ENCODE measurements at regions not wholly inside any gene's neighbourhood (a gene's known extent, or its start where the extent isn't known, plus 50 kb on each side); places are given as distances from the start of the nearest gene placed in this dataset.

DNA sequence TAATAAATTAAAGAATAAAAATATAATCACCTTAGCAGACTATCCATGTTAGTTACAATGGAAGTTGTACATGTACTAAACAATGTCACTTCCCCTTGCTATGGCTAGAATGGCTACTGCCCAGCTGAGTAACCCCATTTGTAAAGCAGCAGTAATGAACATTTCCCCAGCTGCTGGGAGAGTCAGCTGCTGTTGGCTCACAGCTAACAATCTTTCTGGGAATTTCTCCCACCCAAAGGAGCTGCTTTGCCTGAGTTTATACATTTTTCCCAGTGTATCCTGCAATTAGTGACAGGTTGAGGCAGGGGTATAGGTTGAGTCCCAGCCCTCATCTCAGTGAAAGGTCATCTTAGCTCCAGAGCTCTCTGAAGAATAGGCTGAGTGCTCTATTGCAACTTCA lies 665.6 kb upstream of the KLHL29 start:
- H4K8ac ChIP-seq (ENCODE audit: low read depth in 2 of 2, low read length in 2 of 2): no peak overlapping the region
- no peaks in the 10 kb centered on the region for H3K4me1 ChIP-seq (ENCODE audit: control insufficient read depth, insufficient read depth, low read length)
- intact Hi-C loops (cut with micrococcal nuclease): no loop called here
- no peak overlapping the region for H3K14ac ChIP-seq (replicated peaks; ENCODE audit: low read depth, low read length)
- no peak overlapping the region for H3K4ac ChIP-seq (ENCODE audit: low read depth, low read length)
- peaks cover 4% of the 10 kb centered on the region for H3K9me3 ChIP-seq (ENCODE audit: control insufficient read depth, insufficient read depth, low read length)
- H2BK15ac ChIP-seq (ENCODE audit: low read depth, low read length): no peak overlapping the region
- H3K9ac ChIP-seq (ENCODE audit: low read depth, low read length): no peak overlapping the region
- H3K27ac ChIP-seq (ENCODE audit: insufficient read depth, low read length): no peak overlapping the region
- no peaks in the 10 kb centered on the region for H4K20me1 ChIP-seq (ENCODE audit: insufficient read depth, low read length)
- H3K9me1 ChIP-seq (ENCODE audit: insufficient read depth, low read length): no peaks in the 10 kb centered on the region
- DNase-seq (no peak), ATAC-seq (ENCODE audit: low read depth) (no peak)
- ChIA-PET POLR2A (ENCODE audit: unreplicated experiment) (no interaction called here), CTCF (no interaction called here)
- no peak overlapping the region for H2AK9ac ChIP-seq (replicated peaks; ENCODE audit: low read depth, low read length, poor library complexity)
- H3K27me3 ChIP-seq (ENCODE audit: control insufficient read depth, insufficient read depth, low read length): no peaks in the 10 kb centered on the region
- H2BK20ac ChIP-seq (ENCODE audit: low read depth, low read length): no peak overlapping the region
- in situ Hi-C loops (cut with MboI; ENCODE audit: low sequenced_read_pairs): no loop called here
- H3K79me1 ChIP-seq (ENCODE audit: low read depth in 1 of 2, low read length in 2 of 2): no peaks in the 10 kb centered on the region
- no peak overlapping the region for H3K18ac ChIP-seq (ENCODE audit: low read depth, low read length)
- H4K5ac ChIP-seq (ENCODE audit: low read depth, low read length): no peak overlapping the region
- H3K4me2 ChIP-seq (ENCODE audit: low read depth, low read length): no peak overlapping the region
- H2AFZ ChIP-seq (replicated peaks; ENCODE audit: low read length, poor library complexity): no peak overlapping the region
- no peaks in the 10 kb centered on the region for H3K36me3 ChIP-seq (ENCODE audit: control insufficient read depth, insufficient read depth, low read length)
- H3K23ac ChIP-seq (ENCODE audit: low read depth, low read length): no peak overlapping the region
- H2BK5ac ChIP-seq (ENCODE audit: low read depth, low read length, poor library complexity, severe bottlenecking): no peak overlapping the region
- H3K56ac ChIP-seq (ENCODE audit: extremely low read depth, insufficient read depth, low read length): no peak overlapping the region
- H2BK120ac ChIP-seq (ENCODE audit: low read depth, low read length): no peak overlapping the region
- H4K91ac ChIP-seq (ENCODE audit: insufficient read depth, low read depth, low read length): no peak overlapping the region
- TF ChIP-seq CEBPB (IDR thresholded peaks at IDR 0.05; ENCODE audit: low read depth, low read length) (no peak), RAD21 (IDR thresholded peaks at IDR 0.05; ENCODE audit: low read length) (no peak), RFX5 (IDR thresholded peaks at IDR 0.05; ENCODE audit: low read depth, low read length) (no peak), RCOR1 (IDR thresholded peaks at IDR 0.05; ENCODE audit: insufficient replicate concordance, low read length) (no peak)
- H3K4me3 ChIP-seq (ENCODE audit: insufficient read depth, low read depth, low read length): no peak overlapping the region
- no peak overlapping the region for H2AK5ac ChIP-seq (ENCODE audit: low read depth, low read length)
- no TSS peak for BruUV-seq (replicated peaks)
- dilution Hi-C loops (cut with HindIII; ENCODE audit: low sequenced_read_pairs, unreplicated experiment): no loop called here

Data from IMR-90 (cell line).